GM21723 (cell line): ENCODE measurements at regions not wholly inside any gene's neighbourhood (a gene's known extent, or its start where the extent isn't known, plus 50 kb on each side); places are given as distances from the start of the nearest gene placed in this dataset.

Experiments
- ATAC-seq: cut with Tn5 transposase; IDR thresholded peaks from one replicate; pipeline ENCODE4 v1.9.1; 2021; ENCODE audit warnings: mild to moderate bottlenecking, moderate library complexity; ENCODE audit not compliant: unreplicated experiment

DNA sequence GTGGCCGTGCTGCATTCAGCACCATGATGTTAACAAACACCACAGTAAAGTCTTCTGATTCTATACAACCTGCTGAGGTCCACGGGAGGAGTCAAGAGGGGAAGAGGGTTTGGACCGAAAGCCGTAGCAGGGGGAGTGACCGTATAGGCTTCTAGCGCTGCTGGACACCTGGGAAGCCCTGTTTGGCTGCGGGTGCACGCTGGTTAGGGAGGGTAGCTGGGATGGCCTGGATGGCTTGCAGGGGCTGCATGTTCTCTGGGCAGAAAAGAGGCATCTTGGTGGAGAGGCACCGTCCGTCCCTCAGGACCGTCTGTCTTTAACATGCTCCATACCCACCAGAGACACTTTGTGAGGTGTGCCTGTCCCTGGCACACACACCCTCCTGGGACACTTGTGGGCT lies 251.0 kb upstream of the IRX1 start:
- no peak for ATAC-seq

DNA sequence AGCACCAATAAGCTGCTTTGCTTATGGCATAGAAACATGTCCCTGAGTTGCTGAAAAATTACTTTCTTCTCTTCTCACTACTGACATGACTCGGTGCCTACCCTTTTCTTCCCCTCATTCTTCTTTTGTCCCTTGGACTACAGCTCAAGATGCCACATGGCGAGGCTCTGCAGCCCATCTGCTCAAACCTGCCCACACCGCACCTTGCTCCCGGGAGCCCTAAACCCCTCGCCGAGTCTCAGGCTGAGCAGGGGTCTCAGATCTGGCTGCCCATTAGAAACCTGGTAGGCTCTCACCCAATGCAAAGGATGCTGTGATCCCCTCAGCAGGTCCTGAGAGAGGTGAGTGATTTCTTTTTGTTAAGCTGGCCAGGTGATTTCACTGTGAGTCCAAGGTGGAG lies 251.7 kb upstream of the IRX1 start:
- ATAC-seq: no peak

GRCh38 chr5:3343211-3343610 lies 252.4 kb upstream of the IRX1 start:
- no peak for ATAC-seq

- ATAC-seq: no peak
Observed at GRCh38 chr5:3342271-3343100, 253.1 kb upstream of the IRX1 start.

GRCh38 chr5:3341446-3342240 lies 254.0 kb upstream of the IRX1 start:
- ATAC-seq: no peak

GRCh38 chr5:3340471-3340870 lies 255.2 kb upstream of the IRX1 start:
- ATAC-seq: no peak

- no peak for ATAC-seq
Observed at GRCh38 chr5:3339798-3340115, 255.9 kb upstream of the IRX1 start.

DNA sequence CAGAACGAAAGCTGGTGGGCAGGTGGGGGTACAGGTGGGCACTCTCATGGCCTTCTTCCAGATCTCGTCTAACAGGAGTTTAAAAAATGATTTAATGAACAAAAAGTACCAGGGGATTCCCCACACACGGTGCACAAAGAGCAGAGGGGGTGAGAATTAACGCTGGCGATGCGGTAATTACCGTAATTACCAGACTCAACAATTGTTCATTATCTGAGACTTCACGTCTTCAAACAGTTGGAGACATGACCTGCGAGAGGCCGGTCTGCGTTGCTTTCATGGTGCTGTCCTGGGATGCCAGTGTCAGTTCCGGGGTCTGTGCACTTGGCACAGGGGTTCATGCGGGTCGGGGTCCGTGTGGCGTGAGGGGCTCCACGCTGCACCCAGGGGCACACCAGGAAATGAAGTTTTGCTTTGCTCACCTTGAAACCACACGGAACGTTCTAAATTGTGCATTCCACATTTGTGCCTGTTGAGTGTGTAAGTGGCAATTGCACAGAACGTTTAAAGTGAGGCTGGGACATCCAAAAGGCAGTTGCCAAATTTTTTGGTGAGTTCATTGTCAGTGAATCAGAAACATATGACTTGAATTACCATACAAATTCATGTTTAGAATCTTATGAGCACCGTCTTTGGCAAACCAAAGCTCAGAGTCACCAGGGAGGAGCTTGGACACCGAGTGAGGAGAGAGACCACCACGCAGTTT lies 256.4 kb upstream of the IRX1 start:
- no peak for ATAC-seq

- no peak for ATAC-seq
Observed at GRCh38 chr5:3337812-3338541, 257.7 kb upstream of the IRX1 start.

GRCh38 chr5:3336666-3337065 lies 259.0 kb upstream of the IRX1 start:
- no peak for ATAC-seq

DNA sequence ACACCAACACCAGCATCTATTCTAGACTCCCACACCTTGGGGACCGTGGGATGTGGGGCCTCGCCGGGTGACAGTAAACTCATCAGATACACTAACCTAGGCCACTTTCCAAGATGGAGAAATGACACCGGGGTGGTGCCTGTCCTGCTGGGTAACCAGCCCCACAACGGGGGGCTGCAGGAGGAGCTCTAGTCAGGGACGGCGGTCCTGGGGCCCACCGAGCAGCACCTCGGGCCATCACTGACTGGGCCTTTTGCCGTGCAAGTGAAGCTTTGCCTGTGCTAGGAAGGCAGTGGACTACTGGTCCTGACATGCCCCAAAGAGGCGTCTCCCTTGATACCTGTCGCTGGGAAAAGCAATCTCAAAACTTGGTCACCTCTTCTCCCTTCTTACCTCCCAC lies 260.3 kb upstream of the IRX1 start:
- ATAC-seq: no peak

GRCh38 chr5:3333836-3334235 lies 261.8 kb upstream of the IRX1 start:
- ATAC-seq: no peak

- ATAC-seq: no peak
Observed at GRCh38 chr5:3333105-3333504, 262.5 kb upstream of the IRX1 start.

DNA sequence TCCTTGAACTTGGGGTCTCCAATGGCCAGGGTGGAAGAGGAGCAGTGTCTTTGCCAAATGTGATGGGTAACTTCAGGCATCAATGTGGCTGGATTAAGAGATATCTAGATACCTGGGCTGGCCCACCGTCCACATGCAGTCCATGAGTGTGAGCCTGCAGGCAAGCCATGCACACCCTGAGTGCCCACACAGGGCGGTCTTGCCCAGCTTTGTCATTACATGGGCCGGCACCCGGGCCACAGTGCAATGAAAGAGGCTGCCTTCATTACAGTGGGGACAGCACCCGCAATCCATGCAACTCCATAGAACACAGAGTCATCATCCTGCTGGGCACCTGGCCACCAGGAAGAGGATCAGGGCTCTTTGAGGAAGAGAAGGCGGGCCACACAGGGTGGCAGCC lies 263.8 kb upstream of the IRX1 start:
- no peak for ATAC-seq

GRCh38 chr5:3330442-3330841 lies 265.2 kb upstream of the IRX1 start:
- no peak for ATAC-seq

DNA sequence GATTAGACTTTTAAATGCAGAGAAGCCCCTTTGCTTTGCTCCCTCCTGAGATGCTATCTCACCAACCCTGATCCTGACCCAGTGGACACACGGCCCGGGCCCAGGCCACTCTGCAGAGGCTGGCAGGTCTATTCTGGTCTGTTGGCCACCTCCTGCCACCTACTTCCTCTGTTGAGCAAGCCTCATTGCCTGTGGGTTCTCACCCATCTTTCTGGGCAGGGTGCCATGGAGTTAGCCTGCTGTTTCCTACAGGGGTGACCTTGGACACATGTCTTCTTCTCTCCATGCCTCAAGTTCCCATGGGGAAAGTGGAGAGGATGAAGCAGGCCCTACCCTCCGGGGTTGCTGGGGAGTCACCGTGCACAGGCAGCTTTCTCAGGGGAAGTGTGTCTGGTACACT lies 266.2 kb upstream of the IRX1 start:
- ATAC-seq: no peak

- no peak for ATAC-seq
Observed at GRCh38 chr5:3326841-3327232, 268.8 kb upstream of the IRX1 start.

GRCh38 chr5:3325972-3326840 lies 269.4 kb upstream of the IRX1 start:
- ATAC-seq: no peak

- ATAC-seq: no peak
Observed at GRCh38 chr5:3325201-3325971, 270.2 kb upstream of the IRX1 start.
